ENCODE measurements at regions not wholly inside any gene's neighbourhood (a gene's known extent, or its start where the extent isn't known, plus 50 kb on each side); places are given as distances from the start of the nearest gene placed in this dataset.
A peak's percentile ranks its signal among the peaks of the same experiment; 100 is the strongest.

DNA sequence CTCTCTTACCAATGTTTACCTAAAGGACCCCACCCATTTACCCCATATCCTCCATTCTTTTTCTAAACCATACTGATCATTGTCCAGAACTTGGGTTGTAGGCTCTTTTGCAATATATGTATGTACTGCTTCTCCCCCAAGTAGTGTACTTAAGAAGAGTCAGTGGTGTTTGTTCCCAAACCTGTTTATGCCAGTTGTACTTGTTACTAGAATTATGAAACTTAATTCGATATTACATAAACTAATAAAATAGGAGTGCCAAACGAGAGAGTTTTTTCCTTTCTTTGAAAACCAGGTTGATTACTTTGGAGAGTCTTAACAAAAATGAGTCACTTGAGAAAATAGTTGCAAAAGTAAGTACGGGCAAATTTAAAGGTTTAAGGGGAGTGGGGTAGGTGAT is 96.3 kb downstream of the GEMIN8 start:
- Histone ChIP-seq H3K27me3 (no peaks in the 10 kb centered on the region), H3K27ac (peak overlapping the region; percentile 62), H3K4me1 (peaks cover 45% of the 10 kb centered on the region), H3K9me3 (replicated peaks) (no peaks in the 10 kb centered on the region), H3K36me3 (peaks cover 3% of the 10 kb centered on the region), H3K4me3 (no peak overlapping the region)
- DNase-seq, result no peak

DNA sequence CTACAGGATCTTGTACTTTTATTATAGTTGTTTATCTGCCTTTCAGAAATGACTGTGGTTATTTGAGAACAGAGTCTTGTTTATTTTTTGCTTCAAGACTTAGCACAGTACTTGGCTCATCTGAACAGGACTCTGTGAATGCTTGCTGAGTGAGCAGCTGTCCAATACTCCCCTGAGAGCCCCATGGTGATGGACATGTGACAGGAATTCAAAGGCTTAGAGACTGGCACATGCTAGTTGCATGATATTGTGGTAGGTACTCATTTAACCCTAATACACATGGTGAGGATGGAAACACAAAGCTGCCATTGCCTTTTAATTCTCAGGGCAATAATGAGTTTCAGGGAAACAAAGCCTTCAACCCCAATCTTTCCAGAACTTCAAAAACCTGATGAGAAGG is 97.3 kb downstream of the GEMIN8 start:
- peaks cover 3% of the 10 kb centered on the region for H3K36me3 ChIP-seq
- H3K27me3 ChIP-seq, result no peaks in the 10 kb centered on the region
- H3K4me1 ChIP-seq, result peaks cover 49% of the 10 kb centered on the region
- H3K27ac ChIP-seq, result peak overlapping the region; percentile 60
- peak; percentile 31 to 57 for DNase-seq
- no peak overlapping the region for H3K4me3 ChIP-seq
- H3K9me3 ChIP-seq (replicated peaks), result no peaks in the 10 kb centered on the region

DNA sequence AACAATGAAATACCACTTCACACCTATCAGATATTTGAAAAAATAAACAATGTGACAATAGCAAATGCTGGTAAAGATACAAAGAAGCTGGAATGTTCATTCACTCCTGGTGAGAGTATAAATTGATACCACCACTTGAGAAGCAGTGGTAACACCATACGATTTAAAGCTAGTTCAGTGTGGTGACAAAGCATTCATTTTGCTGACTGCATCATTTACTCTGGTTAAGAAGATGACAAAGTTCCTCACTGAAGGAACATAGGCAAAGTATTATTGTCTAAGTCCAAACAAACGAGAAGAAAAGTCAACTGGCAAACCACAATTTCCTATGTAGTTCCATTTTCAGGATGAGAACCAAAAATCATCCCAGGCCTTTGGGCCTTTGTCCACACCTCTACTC is 102.5 kb downstream of the GEMIN8 start:
- Histone ChIP-seq H3K4me1 (peaks cover 36% of the 10 kb centered on the region), H3K27me3 (no peaks in the 10 kb centered on the region), H3K27ac (no peak overlapping the region), H3K4me3 (no peak overlapping the region), H3K9me3 (replicated peaks) (no peaks in the 10 kb centered on the region), H3K36me3 (peaks cover 2% of the 10 kb centered on the region; the same call in 1 of the 2 replicates)
- no peak for DNase-seq

DNA sequence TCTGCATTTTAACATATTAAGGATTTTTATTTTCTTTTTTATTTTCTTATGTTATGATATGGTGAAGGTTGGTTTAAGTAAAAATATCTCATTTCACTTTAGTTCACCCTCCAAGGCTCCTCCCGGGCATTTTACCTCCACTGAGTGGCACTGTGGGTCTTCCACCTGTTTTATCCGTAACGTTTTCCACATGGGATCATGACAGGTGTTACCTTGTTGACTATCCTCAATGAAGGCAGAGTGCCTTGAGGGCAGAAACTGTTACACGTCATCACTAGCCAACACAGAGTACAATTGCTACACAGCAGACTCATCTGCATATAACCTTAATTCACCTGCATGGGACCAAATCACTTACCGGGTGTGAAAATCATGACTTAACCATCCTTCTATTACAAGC is 105.8 kb downstream of the GEMIN8 start:
- Histone ChIP-seq H3K36me3 (no peaks in the 10 kb centered on the region; the same call in 1 of the 2 replicates), H3K4me3 (no peak overlapping the region), H3K9me3 (replicated peaks) (no peaks in the 10 kb centered on the region), H3K4me1 (peaks cover 28% of the 10 kb centered on the region), H3K27me3 (no peaks in the 10 kb centered on the region), H3K27ac (peak overlapping the region; percentile 79)
- DNase-seq, result peak; percentile 70 to 90

DNA sequence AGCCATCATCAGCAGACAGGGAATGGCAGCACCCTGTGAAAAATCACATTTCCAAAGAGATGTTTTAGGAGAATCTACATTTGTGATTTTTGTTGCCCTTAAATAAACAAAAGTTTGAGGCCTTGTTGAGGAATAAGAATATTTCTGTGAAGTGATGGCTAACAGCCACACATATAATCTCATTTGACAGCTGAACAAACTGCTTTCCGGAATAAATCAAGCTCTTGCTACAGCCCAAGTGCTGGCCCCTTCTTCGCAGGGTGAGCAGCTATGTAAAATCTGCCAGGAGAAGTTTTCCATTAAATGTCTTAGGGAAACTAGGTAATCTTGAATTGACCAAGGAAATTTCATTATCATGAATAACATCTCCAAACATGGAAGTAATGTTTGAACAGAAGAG is 106.4 kb upstream of the GPM6B start:
- H3K36me3 ChIP-seq, result peaks cover 3% of the 10 kb centered on the region; the same call in 1 of the 2 replicates
- no peaks in the 10 kb centered on the region for H3K27me3 ChIP-seq
- peaks cover 28% of the 10 kb centered on the region for H3K4me1 ChIP-seq
- no peak overlapping the region for H3K4me3 ChIP-seq
- H3K27ac ChIP-seq, result peak overlapping the region; percentile 79
- DNase-seq, result peak; percentile 54 to 86
- H3K9me3 ChIP-seq (replicated peaks), result no peaks in the 10 kb centered on the region

DNA sequence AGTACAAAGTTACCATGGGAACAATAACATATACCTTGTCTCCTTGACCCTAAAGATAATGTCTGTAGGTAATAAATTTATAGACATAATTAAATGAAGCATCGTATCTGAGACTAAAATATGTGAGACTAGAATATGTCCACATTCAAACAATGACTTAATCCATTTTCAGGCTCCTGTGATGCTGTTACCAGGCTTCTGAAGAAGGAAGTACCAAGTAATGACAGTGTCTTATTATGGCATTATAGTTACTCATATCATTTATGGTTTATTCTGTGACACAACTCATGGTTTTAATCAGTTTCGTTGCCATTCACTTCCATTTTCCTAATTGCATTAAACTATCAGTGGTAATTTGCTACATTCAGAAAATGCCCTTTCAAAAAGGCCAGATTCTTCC is 100.6 kb upstream of the GPM6B start:
- H3K36me3 ChIP-seq, result peaks cover 3% of the 10 kb centered on the region; the same call in 1 of the 2 replicates
- H3K4me3 ChIP-seq, result no peak overlapping the region
- no peaks in the 10 kb centered on the region for H3K4me1 ChIP-seq
- H3K27ac ChIP-seq, result no peak overlapping the region
- H3K9me3 ChIP-seq (replicated peaks), result no peaks in the 10 kb centered on the region
- H3K27me3 ChIP-seq, result no peaks in the 10 kb centered on the region
- no peak for DNase-seq

DNA sequence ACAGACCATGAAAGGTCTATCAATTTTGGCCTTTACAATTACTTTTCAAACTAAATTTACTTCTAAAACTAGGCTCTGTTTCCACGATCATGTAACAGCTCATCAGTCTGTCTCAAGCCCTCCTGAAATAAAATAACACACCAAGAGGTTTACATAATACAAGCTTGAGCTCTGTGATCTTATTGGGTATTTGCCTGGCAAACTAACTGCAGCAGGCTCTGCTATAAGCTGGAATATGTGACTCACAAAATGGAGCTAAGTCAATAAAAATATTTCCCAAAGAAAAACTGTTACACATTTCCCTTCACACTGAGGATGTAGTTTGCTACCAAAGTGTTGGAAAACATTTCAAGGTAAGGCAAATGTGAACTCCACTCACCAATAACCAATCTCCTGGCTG is 94.7 kb upstream of the GPM6B start:
- DNase-seq, result no peak

DNA sequence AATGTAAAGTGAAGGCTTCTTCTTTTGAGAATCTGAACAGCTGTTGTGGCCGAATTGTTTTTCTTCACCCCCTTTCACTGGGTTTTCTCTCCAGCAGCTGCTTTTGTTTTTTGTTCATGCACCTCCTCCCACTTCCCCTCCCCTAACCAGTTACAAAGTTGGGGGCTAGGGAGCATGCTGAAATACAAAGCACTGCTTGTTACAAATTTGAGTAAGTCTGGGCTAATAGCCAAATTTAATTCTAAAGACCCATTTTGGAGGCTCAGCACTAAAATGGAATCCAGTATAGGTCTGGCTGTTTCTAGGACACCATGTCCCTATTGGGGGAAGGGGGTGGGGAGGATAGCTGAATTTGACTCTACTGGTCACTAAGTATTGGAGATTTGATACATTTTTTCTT is 89.2 kb upstream of the GPM6B start:
- peak; percentile 90 to 97 for DNase-seq
- H3K36me3 ChIP-seq, result no peaks in the 10 kb centered on the region
- peaks cover 15% of the 10 kb centered on the region for H3K4me1 ChIP-seq
- H3K4me3 ChIP-seq, result no peak overlapping the region
- peak overlapping the region; percentile 79 for H3K27ac ChIP-seq
- no peaks in the 10 kb centered on the region for H3K27me3 ChIP-seq
- H3K9me3 ChIP-seq (replicated peaks), result no peaks in the 10 kb centered on the region

More for the DNA sequence above, 94.7 kb upstream of the GPM6B start:
- Histone ChIP-seq H3K4me1 (peaks cover 5% of the 10 kb centered on the region), H3K27ac (no peak overlapping the region), H3K9me3 (replicated peaks) (no peaks in the 10 kb centered on the region), H3K4me3 (no peak overlapping the region), H3K27me3 (no peaks in the 10 kb centered on the region), H3K36me3 (no peaks in the 10 kb centered on the region)

DNA sequence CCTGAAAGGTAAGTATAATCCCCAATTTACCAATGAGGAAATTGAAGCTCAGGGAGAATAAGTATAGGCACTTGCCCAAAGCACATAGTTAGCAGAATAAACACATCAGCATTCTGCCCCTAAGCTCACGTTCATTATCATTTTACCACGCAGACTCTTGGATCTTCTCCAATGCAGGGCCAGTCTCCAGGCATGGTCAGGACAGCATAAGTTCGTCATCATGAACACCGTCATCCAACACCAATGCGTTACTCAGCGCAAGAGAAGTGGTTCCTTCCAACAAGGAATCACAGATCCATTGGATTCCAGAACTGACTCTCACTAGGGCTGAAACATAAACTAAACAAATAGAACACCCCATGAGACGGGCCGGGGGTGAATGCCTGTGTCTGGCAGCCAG is 86.5 kb upstream of the GPM6B start:
- no peak for DNase-seq
- Histone ChIP-seq H3K36me3 (no peaks in the 10 kb centered on the region), H3K9me3 (replicated peaks) (no peaks in the 10 kb centered on the region), H3K27ac (no peak overlapping the region), H3K4me3 (no peak overlapping the region), H3K27me3 (no peaks in the 10 kb centered on the region), H3K4me1 (peaks cover 21% of the 10 kb centered on the region)

DNA sequence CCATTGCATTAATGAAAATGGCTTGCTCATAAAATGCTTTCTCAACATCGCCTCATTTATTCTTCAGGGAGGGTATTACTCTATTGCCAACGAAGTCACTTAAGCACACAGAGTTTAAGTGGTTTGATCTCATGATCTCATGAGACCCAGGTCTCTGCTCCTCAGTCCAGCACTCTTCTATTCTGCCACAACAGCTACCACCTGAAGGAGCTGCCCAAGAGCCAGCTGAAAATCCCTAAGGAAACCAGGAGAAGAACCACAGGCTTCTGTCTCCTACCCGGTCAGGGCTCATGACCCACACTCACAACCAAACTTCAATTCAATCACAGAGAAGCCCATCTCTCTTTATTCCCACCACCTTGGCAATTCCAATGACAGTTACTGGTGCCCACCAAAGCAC is 85.5 kb upstream of the GPM6B start:
- Histone ChIP-seq H3K36me3 (no peaks in the 10 kb centered on the region), H3K9me3 (replicated peaks) (no peaks in the 10 kb centered on the region), H3K27me3 (no peaks in the 10 kb centered on the region), H3K4me1 (peaks cover 21% of the 10 kb centered on the region), H3K27ac (no peak overlapping the region), H3K4me3 (no peak overlapping the region)
- no peak for DNase-seq

DNA sequence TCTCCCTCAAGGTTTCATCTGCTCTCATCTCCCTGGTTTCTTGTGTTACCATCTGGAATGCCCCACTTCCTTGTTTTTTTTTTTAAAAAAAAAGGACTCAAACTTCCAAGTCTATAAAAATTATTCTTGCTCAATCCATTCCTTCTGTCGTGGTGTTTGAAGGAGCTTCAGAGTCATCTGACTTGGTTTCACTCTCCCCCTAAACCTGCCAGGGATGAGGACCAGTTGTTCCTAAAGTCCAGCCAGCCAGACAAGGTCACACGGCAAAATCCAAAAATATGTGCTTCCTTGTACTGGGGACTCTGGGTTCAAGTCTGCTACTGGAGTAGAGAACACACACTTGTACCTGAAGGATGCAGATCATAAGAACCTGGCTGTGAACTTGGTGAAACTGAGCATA is 84.5 kb upstream of the GPM6B start:
- Histone ChIP-seq H3K4me3 (no peak overlapping the region), H3K4me1 (peaks cover 13% of the 10 kb centered on the region), H3K27me3 (no peaks in the 10 kb centered on the region), H3K36me3 (no peaks in the 10 kb centered on the region), H3K9me3 (replicated peaks) (no peaks in the 10 kb centered on the region), H3K27ac (no peak overlapping the region)
- DNase-seq, result no peak

DNA sequence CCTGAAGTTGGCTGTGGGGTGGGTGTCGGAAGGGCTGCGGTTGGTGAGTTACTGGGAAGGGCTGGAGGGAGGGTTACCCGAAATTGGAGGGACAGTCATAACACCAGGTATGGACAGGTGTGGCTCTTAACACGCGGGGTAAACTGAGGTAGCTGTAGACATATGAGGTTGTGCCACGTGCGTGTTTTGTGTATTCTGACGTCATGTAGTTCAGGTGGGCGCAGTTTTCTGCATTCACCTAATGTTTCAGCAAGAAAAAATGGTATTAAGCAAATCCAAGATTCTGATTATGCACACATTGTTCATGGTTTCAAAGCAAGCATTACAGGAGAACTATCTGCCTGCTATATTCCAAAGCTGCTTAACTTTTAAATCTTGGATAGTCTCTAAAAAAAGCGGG is 83.5 kb upstream of the GPM6B start:
- DNase-seq, result no peak
- no peaks in the 10 kb centered on the region for H3K27me3 ChIP-seq
- no peak overlapping the region for H3K4me3 ChIP-seq
- H3K4me1 ChIP-seq, result peaks cover 8% of the 10 kb centered on the region
- no peaks in the 10 kb centered on the region for H3K9me3 ChIP-seq (replicated peaks)
- H3K36me3 ChIP-seq, result no peaks in the 10 kb centered on the region
- H3K27ac ChIP-seq, result no peak overlapping the region

DNA sequence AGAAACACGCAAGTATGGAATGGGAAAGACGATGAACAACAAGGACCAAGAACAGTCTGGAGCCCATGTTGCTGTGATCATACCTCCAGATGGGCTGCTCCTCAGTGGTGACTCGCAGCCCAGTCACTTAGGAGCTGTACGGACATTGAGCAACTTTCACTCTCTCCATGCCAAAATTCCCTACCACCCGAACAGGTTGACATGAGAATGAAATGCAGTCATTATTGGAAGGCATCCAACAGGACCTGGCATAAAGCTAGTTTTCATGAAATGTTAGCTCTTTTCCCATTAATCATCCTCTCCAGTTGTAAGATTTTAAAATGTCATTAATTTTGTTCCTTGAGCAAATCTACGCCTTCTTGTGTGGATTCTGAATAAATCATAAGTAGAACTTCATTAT is 82.7 kb upstream of the GPM6B start:
- H3K27ac ChIP-seq, result no peak overlapping the region
- H3K27me3 ChIP-seq, result no peaks in the 10 kb centered on the region
- DNase-seq, result peak; percentile 50 to 64

DNA sequence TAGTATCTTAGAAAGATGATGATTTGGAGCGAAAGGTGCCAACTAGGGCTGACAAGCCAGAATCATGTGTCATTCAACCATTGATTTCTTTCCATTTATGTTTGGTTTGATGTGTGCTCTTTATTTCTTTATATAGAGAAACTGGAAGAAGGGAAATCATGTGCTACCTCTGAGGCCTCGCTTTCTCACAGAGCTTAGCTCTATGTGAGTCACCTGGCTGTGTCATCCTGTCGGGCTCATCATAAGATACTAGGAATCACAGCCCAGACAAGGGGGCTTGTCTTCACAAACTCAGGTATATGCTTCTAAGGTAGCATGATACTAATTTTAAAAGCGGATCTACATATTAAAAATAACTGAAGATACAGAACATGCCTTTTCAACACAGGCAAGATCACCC is 81.7 kb upstream of the GPM6B start:
- Histone ChIP-seq H3K9me3 (replicated peaks) (no peaks in the 10 kb centered on the region), H3K27ac (no peak overlapping the region), H3K36me3 (no peaks in the 10 kb centered on the region), H3K4me3 (no peak overlapping the region), H3K4me1 (peaks cover 5% of the 10 kb centered on the region), H3K27me3 (no peaks in the 10 kb centered on the region)
- DNase-seq, result no peak

More for the DNA sequence above, 82.7 kb upstream of the GPM6B start:
- H3K4me1 ChIP-seq, result peaks cover 5% of the 10 kb centered on the region
- no peak overlapping the region for H3K4me3 ChIP-seq
- no peaks in the 10 kb centered on the region for H3K36me3 ChIP-seq
- H3K9me3 ChIP-seq (replicated peaks), result no peaks in the 10 kb centered on the region

DNA sequence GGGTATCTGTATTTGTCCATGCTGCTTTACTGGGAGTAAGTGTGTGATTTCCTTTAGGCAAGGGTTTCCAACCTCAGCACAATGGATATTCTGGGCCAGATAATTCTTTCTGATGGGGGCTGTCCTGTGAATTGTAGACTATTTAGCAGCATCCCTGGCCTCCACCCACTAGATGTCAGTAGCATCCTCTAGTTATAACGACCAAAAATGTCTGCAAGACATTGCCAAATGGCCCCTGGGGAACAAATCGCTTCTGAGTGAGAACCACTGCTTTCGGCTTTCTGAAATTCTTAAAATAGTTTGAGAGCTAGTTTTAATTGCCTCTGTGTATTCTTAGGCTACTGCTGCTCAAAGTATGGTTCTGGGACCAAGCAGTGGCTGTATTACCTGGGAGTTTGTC is 81.2 kb upstream of the GPM6B start:
- H3K4me1 ChIP-seq, result peaks cover 5% of the 10 kb centered on the region
- peak; percentile 46 to 62 for DNase-seq
- H3K4me3 ChIP-seq, result no peak overlapping the region
- no peak overlapping the region for H3K27ac ChIP-seq
- H3K27me3 ChIP-seq, result no peaks in the 10 kb centered on the region
- H3K36me3 ChIP-seq, result no peaks in the 10 kb centered on the region
- no peaks in the 10 kb centered on the region for H3K9me3 ChIP-seq (replicated peaks)

DNA sequence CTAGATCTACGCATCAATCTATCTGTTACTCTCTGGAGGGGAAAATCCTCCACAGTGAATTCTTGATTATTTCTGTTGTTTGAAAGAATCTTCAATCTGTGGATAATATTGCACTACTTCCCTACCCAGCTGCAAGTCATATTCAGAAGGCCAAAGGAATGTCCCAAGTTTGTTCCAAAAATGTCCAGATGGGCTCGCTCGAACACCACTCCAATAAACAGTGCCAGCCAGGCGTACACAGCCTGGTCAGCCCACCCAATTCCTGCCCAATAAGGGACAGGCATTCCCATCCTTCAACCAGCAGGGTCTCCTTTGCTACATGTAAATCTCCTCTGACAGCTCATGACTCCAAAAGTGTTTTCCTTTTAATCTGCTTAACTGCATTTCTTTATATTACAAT is 80.7 kb upstream of the GPM6B start:
- Histone ChIP-seq H3K4me1 (peaks cover 5% of the 10 kb centered on the region), H3K27me3 (no peaks in the 10 kb centered on the region), H3K27ac (no peak overlapping the region), H3K4me3 (no peak overlapping the region), H3K9me3 (replicated peaks) (no peaks in the 10 kb centered on the region), H3K36me3 (no peaks in the 10 kb centered on the region)
- DNase-seq, result no peak
